ENCODE measurements at regions not wholly inside any gene's neighbourhood (a gene's known extent, or its start where the extent isn't known, plus 50 kb on each side); places are given as distances from the start of the nearest gene placed in this dataset.

- TF ChIP-seq FOXA1 (IDR thresholded peaks at IDR 0.05), result no peak
- no peak for TF ChIP-seq FOXA1 (CRISPR knock-in tag; IDR thresholded peaks at IDR 0.05)
- no peak for TF ChIP-seq AKNA (CRISPR knock-in tag; IDR thresholded peaks at IDR 0.05; ENCODE audit: borderline replicate concordance)
- no peak for TF ChIP-seq PHF21A (CRISPR knock-in tag; IDR thresholded peaks at IDR 0.05)
- no peak for TF ChIP-seq ZBTB8A (CRISPR knock-in tag; IDR thresholded peaks at IDR 0.05; ENCODE audit: borderline replicate concordance, low read depth)
- no peak for TF ChIP-seq HCFC1 (IDR thresholded peaks at IDR 0.05; ENCODE audit: low read depth, low read length)
- TF ChIP-seq CTCF (CRISPR knock-in tag; IDR thresholded peaks at IDR 0.05), result no peak
- no peak for TF ChIP-seq TGIF2 (CRISPR knock-in tag; IDR thresholded peaks at IDR 0.05)
- TF ChIP-seq ZNF616 (CRISPR knock-in tag; IDR thresholded peaks at IDR 0.05; ENCODE audit: low read depth), result no peak
- no peak for TF ChIP-seq MXI1 (IDR thresholded peaks at IDR 0.05; ENCODE audit: borderline replicate concordance, low read depth, low read length)
Observed at GRCh38 chr15:29910068-29910467, 87.8 kb upstream of the TJP1 start.
